ENCODE measurements at regions not wholly inside any gene's neighbourhood (a gene's known extent, or its start where the extent isn't known, plus 50 kb on each side); places are given as distances from the start of the nearest gene placed in this dataset.

- TF ChIP-seq CTCF (conservative IDR thresholded peaks at IDR 0.05; ENCODE audit: low read depth, low read length) (no peak), EZH2phosphoT487 (IDR thresholded peaks at IDR 0.05; ENCODE audit: borderline replicate concordance, low read length) (no peak)
Observed at GRCh38 chr13:58594747-58595600, 963.4 kb downstream of the PCDH17 start.
